Stimulated activated CD4-positive, alpha-beta T cell treated with anti-CD3 and anti-CD28 coated beads, Interleukin-2, amount 100 ng/mL, for 48 hours (primary cell): ENCODE measurements at regions not wholly inside any gene's neighbourhood (a gene's known extent, or its start where the extent isn't known, plus 50 kb on each side); places are given as distances from the start of the nearest gene placed in this dataset.
"Not testable (repeated sequence)": the region's sequence is repeated elsewhere in the genome, so short reads cannot be mapped to it uniquely, and the experiment has no call there.

Source experiments
- DNase-seq, 2 donors: peaks; one replicate each; pipeline ENCODE4 v3.0.0-alpha.2; 2020

DNA sequence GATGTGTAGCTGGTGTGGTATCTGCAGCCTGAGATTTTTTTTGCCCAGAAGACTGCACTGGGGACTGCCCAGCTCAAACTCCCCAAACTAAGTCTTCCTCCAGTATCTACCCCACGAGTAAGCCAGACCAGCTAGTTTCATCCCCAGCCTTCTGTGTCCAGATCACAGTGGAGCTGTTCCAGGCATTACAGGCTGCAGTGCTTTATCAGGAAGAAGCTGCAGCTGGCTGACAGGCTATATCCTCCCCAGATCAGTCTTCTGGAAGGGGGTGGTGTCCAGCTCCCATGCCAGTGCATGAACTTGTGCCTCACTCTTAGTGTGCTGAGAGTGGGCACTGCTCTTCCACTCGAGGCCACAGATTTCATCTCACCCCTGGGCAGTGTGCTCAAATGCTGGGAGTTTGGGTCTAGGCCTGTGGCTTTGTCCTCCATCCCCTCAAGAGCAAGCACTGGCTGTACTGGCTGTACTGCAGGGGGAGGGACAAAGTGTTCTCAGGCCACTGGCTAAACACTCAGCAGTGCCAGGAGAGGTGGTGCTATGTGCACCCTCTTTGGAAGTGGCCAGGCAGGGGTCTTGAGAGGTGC is 679.1 kb upstream of the COBL start:
- no peak for DNase-seq

DNA sequence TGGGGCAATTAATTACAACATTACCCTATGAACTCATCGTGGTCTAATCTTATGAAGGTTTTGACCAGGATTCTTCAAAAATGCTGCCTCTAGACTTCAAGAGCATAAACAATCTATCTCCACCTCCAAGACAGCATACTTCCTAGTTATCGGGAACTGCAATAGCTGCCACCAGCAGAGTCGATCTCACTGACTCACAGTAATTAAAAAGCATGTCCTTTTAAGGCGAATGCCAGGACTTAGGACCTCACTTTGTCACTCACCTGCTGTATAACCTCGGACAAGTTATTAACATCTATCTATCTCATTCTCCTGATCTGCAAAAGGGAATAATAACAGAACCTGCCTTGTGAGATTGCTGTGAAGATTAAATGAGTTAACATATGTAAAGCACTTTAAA is 666.0 kb upstream of the COBL start:
- DNase-seq, result no peak

DNA sequence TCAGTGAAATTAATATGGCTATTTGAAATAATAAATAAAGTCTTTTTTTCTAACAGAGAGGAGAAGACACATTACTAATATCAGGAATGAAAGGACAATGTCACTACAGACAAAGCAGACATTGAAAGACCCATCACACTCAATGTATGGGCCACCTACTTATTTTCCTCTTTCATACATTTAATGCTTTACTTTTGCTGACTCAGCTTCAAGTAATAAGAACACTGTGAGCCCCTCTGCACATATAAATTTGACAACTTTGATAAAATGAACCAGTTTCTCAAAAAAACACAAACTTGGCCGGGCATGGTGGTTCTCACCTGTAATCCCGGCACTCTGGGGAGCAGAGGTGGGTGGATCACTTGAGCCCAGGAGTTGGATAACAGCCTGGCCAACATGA is 664.2 kb upstream of the COBL start:
- no peak for DNase-seq

GRCh38 chr7:51980313-51980712 is 663.7 kb upstream of the COBL start:
- no peak for DNase-seq

DNA sequence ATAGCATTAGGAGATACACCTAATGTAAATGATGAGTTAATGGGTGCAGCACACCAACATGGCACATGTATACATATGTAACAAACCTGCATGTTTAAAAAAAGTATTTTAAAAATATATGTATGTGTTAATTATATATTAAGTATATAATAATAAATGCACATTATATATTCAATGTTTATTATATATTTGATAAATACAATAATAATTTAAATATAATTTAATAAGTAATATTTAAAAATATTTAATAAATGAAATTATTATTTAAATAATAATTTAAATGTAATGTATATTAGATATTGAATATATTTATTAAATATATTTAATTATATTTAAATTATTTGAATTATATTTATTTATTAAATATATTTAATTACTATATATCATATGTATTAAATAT is 661.3 kb upstream of the COBL start:
- no peak for DNase-seq

DNA sequence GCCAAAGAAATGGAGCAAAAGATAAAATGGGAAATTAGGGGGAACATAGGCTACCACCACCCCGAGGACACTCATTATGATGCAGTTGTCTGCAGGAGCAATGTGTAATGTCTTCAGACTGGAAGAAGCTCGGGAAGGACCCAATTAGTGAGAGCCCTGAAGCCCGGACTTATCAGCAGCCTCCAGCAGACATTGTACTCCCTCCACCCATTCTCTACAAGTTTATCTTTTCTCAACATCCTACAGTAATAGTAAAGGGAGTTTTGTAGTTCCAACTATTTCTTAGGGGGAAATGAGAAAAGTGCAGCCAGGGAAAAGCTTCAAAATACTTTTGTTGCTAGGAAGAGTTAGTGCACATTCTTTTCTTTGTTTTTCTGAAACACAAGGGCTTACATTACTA is 657.3 kb upstream of the COBL start:
- no peak for DNase-seq

GRCh38 chr7:51973071-51973470 is 656.5 kb upstream of the COBL start:
- no peak for DNase-seq

DNA sequence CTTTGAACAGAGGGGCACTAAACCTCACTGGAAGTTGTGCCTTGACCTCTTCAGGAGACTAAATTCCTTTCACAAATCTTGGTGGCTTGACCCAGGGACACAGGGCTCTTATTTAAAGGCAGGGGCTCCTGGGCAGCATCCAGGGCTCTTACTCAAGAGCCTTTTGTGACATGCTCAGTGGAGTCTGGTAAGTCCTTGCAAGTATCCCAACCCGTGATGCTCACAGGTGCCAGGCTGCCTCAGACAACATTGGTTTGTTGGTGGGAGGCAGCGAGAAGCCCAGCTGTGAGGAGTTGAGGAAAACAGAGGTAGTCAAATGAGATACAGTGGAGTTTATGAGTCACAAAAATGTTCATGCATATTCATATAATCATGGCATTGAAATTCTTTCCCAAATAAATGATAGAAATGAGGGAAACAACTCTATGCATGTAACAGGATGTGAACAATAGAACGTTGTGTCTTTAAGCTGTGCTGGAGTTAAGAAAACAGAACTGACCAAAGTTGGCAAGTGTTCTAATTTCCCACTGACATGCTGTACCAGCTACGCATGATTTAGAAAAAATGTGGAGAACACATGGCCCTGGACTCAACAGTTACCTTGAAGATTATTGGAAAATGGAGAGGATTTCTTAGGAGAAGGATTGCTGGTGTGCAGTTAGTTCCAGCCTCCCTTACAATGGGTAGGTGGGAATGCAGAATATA is 654.5 kb upstream of the COBL start:
- no peak for DNase-seq

- no peak for DNase-seq
These were observed 651.9 kb upstream of the COBL start for GRCh38 chr7:51968461-51968860.

DNA sequence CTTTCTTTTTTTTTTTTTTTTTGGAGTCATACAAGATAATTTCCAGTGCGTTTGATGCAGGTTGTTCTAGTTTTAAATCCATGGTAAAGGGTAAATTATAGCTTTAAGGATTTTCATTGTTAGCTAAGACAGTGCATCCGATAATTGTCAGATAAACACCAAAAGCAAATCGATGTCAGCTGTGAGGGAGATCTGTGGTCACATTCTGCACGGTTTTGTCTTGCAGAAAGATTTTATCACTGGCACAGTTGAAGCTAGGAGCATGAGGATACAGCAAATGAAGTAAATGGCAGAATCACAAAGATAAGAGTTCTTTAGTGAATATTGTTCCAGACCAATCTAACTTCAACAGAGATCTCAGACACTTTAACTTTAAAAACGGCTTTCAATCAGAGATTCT is 648.8 kb upstream of the COBL start:
- no peak for DNase-seq

DNA sequence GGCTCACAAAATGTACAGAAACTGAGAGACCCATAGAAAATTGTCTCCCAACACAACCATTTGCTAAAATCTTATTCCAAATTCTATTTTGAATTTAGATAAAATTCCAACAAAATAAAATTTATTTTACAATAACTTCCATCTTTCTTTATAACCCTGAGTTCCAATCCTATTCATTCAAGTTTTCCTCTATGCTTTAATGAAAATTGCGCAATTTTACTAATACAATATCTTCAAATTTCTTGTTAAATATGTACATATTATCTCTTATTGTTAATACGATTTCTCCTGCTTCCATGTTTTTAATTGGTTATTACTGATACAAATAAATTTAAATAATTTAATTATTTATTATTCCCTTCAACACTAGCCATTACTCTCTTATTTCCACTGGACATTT is 645.2 kb upstream of the COBL start:
- no peak for DNase-seq

DNA sequence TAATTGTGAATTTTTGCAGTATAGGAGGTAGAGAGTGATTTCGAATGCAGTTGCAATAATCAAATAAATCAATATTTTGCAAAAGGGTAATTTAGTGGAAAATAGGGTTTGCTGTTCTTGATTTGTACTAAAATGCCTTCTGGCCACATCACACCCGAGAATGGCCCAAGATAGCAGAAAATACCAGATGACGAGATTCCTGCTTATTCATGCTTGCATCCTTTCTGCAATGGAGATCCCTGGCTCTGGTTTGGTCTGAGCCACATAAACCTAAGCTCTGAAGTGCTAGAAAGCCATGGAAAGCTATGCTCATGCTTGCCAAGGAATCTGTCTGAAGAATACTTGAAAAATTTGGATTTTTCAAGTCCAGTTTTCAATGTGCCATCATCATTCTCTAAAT is 634.2 kb upstream of the COBL start:
- no peak for DNase-seq

DNA sequence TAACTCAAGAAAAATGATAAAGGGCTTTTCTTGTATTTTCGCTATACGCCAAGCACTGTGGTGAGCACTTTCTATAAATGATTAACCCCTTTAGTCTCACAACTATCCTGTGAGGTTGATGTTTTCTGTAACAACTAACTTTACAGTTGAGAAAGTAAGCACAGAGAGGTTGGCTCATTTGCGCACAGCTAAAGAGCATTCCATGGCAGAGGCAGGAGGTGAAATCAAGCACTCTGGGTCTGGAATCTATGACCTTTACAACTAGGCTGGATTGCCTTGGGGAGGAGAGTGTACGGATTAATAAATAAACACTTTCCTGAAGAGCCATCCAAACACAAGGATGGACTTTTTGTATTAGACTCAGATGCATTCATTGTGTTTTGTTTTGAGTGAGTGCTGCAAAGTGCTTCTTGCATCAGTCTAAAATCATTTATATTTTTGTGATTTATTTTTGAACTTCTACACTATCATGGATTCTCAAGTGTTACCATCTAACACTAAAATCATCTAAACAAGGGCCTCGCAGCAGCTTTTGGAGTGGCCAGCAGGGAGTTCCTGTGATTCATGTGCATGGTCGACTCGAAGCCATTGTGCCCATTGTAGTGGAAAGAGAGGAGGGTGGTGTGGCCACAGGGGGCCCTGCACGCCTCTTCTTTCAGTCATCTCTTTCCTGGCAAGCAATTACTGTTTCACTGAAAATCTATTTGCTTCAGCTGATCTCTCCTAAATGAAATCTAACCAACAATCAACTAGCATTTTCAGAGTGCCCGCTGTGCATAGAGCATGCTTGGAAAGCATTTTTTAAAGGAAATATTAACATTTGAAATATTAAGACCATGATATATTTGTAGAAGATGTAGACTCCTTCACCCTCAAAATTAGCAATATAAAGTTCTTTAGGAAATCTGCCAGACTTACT is 633.4 kb upstream of the COBL start:
- DNase-seq, result no peak

DNA sequence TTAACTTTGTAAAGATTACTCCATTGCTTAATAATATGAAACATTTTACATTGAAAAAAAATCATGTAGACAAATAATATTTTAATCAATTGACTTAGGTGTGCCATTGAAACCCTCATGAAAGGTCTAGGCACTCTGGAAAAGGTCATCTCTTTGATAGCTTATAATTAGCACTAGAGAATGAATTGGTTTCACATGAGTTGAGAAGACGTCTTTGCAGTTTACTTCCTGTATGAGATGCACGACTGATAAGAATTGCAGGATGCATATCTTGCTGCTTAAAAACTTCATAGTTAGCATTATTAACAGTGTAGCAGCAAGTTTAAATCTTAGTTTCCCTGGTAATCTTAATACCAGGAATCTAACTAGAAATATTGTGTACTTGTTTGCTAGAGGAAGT is 614.2 kb upstream of the COBL start:
- no peak for DNase-seq

GRCh38 chr7:51929818-51930217 is 613.2 kb upstream of the COBL start:
- DNase-seq, result no peak

- DNase-seq, result no peak
These were observed 611.1 kb upstream of the COBL start for GRCh38 chr7:51927738-51928137.

DNA sequence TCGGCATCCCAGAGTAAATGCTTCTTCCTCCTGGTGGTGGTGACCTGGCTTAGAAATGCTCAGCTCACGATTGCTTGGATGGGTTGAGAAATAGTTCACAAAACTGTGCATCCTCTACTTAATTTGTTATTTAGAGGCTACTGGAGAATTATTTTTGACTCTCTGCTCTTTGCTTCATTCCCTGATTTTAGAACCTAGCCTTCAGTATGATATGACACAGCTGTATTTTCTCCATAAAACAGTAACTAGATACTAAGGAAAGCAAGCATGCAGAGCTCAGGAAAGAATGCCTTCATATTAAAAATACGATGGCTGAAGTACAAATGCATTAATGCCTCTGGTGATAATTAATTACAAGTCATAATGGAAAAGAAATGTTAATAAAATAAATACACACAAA is 602.0 kb upstream of the COBL start:
- no peak for DNase-seq

DNA sequence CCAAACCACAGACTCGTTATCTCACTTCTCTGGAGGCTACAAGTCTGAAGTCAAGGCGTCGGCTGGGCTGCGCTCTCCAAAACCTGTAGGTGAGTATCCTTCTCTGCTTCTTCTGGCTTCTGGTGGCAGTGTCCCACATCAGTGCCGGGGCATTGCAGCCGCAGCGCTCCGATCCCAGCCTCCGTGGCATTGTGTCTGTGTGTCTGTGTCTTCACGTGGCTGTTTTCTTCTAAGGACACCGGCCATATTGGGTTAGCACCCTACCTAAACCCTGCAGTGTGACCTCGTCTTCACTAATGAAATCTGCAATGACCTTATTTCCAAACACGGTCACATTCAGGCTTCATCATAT is 584.9 kb upstream of the COBL start:
- no peak for DNase-seq

- not testable (repeated sequence) for DNase-seq
These were observed 584.3 kb upstream of the COBL start for GRCh38 chr7:51900755-51901488.

GRCh38 chr7:51899611-51900010 is 583.0 kb upstream of the COBL start:
- no peak for DNase-seq

DNA sequence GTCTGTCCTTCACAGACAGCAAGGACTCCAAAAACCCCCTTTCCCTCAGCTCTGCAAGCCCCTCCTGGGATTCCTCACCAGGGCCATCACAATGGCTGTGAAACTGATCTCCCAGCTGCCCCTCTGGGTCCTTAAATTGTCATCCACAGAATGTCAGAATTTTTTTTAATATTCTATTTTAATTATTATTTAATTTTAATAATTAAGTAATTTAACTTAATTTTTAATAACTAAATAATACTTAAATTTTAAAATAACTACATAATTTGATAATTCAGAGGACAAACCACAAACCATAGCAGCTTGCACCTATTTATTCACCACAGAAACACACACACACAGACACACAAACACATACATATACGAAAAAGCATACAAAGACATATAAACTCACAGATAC is 565.8 kb upstream of the COBL start:
- no peak for DNase-seq

DNA sequence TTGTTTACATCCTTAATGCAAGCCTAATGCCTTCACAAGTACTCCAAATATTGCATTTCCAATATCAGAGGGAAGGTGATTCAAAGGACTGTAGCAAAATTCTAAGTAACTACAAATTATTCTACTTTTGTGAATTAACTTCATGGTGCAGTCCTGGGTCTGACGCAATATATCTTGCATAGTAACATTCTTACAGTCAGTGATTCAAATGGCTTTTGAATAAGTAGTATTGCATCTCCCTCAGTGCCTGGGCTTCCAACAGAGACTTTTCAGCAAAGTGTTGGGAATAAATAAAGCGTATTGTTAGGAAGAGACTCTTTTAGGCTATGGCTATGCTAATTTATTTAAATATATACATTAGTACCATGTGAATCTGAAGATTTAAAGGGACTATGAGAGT is 564.7 kb upstream of the COBL start:
- DNase-seq, result no peak

DNA sequence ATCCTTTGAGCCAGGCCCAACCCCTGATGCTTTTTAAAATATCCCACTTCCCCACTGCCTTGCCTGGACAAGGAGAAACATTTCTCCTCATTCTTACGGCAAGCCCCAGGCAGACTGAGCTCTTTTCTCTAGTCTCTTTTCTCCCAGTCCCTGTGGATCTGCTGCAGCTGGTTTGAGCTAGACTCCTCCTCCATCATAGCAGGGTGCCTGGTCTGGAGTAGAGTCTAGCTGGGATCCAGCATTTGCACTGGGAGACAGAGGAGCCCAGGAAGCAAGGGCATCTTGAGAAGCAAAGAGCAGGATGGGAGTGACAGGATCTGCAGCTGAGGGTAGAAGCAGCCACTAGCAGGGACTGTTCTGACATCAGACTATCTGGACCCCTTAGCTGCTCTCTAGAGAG is 562.3 kb upstream of the COBL start:
- no peak for DNase-seq

DNA sequence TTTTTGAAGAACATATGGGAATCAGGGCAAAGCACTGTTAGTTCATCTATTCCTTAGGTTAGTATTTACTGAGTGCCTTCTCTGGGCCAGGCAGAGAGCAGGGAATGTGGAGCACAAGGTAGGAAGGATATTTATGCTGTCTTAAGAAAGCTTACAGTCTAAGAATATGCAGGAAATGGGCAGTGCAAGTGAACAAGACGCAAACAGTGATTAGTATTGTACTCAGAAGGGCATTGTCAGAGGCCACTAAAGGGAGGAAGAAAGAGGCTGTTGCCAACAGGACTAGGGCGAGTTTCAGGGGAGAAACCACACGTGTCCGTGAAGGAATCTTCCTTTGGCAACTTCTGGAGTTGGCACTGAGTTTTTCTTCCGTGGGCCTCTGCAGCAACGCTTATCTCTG is 552.8 kb upstream of the COBL start:
- DNase-seq, result no peak
